Prostate gland (tissue), 2 donors: ENCODE measurements at regions not wholly inside any gene's neighbourhood (a gene's known extent, or its start where the extent isn't known, plus 50 kb on each side); places are given as distances from the start of the nearest gene placed in this dataset.

Source experiments
- CTCF ChIP-seq, 4 experiments: fragments of 200-600 bp in 2 of 4; fragments of 450-650 bp in 2 of 4; sonication (generic) in 2 of 4; IDR thresholded peaks; 1 replicate in 3 of 4; 2 replicates in 1 of 4; pipeline ENCODE4 v1.5.1; 2016 to 2019; ENCODE audit warnings: antibody characterized with exemption in 4 of 4, mild to moderate bottlenecking in 2 of 4, moderate library complexity in 2 of 4
- POLR2A ChIP-seq: fragments of 450-650 bp; IDR thresholded peaks from one replicate; pipeline ENCODE4 v1.6.1; 2016; ENCODE audit warnings: antibody characterized with exemption, mild to moderate bottlenecking
- POLR2AphosphoS5 ChIP-seq: sonication (generic); formaldehyde crosslinking; IDR thresholded peaks from one replicate; pipeline ENCODE4 v1.6.1; 2017; ENCODE audit warnings: antibody characterized with exemption

GRCh38 chr12:19869413-19869812, 430.1 kb downstream of the AEBP2 start:
- TF ChIP-seq POLR2AphosphoS5: no peak
- TF ChIP-seq CTCF (IDR thresholded peaks at IDR 0.05): no peak
- TF ChIP-seq POLR2A: no peak
